HG03095 (cell line): ENCODE measurements at regions not wholly inside any gene's neighbourhood (a gene's known extent, or its start where the extent isn't known, plus 50 kb on each side); places are given as distances from the start of the nearest gene placed in this dataset.

Experiments
- ATAC-seq: cut with Tn5 transposase; IDR thresholded peaks from one replicate; pipeline ENCODE4 v1.9.1; 2021; ENCODE audit warnings: moderate library complexity; ENCODE audit not compliant: unreplicated experiment

DNA sequence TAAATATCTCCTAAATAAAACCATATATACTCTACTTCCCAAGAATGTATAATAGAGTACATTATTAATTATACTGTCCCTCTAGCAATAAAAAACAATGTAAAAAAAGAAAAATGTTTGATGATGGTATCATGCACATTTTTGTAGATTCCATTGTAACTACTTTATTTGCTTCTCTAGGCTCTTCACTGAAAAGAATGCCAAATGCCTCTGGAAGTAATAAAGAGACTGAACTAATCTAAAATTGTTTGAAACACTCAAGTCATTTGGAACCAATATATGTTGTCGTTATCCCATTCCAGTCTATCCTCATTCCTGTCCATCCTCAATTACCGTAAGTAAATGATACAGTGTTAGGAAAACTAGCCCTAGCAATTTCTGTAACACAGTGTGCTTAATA is 233.6 kb downstream of the C12orf50 start:
- ATAC-seq = no peak

DNA sequence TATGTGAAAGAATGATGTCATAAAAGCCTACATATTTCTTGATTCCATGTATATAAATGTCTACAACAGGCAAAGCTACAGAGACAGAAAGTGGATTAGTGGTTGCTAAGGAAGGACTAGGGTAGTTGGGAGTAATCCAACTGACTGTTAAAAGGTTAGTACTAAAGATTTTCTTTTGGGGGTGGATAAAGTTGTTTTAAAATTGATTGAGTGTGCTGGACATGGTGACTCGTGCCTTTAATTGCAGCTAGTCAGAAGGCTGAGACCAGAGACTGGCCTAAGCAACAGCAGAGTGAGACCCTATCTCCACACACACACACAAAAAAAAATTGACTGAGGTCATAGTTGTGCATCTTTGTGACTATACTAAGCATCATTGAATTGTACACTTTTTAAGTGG is 234.3 kb downstream of the C12orf50 start:
- no peak for ATAC-seq

DNA sequence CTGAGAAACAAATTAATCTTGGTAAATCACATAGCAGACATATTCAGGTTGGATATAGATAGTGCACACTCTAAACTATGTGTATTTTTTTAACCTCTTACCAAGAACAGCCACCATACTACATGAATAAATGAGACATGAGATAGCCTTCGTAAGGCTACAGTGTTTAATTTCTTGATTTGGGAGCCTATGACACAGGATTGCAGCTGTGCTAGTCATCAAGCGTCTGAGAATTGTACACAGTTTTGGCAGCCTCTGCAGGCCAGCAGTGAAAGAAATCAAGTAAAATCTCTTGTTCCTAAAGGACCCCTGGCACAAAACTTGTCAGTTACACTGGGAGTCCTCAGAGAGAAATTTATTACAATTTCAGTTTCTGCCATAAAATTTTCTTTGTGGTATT is 236.1 kb downstream of the C12orf50 start:
- no peak for ATAC-seq

DNA sequence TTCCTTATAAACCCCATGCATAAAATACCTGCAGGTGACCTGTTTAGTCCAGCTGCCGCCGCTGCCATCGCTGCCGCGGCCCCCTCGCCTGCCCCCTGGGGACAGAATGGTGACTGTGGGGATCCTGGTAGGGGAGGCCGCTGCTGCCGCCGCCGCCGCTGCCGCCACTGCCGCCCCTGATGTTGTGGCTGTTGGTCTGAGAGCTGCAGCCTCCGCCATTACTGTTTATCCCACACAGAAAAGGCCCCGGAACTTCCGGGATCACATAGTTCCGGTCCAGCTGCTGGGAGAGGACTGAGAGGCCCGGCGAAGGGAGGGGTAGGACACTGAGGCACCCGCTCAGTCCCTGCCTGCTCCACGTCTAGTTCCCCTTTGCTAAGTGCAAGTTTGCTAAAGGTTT is 244.9 kb downstream of the C12orf50 start:
- no peak for ATAC-seq

DNA sequence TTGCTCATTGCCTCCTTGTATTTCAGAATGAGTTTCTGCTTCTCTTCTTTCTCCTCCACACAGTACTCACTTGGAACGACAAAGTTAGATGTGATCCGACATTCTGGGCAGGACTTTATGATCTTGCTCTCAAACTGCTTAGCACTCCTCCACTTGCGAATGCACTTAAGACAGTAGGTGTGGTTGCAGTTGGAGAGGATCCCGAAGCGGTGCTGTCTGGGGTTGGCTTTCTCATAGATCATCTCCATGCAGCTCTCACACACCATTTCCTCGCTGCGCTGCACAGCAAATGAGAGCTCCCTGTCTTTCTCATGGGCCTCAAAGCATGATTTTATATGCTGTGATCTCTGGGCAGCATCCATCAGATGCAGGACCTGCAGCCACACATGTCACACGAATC is 245.7 kb downstream of the C12orf50 start:
- no peak for ATAC-seq

DNA sequence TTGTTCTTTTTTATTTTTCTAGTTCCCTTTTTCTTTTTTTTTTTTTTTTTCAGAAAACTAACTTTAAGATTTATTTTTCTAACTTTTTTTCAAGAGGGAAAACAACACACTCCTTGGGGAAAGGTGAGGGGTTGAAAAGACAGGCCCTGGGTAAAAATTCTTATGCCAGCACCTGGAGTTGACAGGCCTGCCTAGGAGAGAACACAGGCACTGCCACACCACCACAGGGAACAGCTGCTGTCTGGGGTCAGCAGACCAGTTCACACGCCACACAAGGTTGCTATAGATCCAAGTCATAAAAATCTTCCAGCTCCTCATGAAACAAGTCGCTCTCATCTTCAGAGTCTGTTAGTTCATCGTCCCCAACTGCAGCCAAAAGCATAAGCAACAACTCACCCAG is 246.4 kb downstream of the C12orf50 start:
- ATAC-seq = no peak

DNA sequence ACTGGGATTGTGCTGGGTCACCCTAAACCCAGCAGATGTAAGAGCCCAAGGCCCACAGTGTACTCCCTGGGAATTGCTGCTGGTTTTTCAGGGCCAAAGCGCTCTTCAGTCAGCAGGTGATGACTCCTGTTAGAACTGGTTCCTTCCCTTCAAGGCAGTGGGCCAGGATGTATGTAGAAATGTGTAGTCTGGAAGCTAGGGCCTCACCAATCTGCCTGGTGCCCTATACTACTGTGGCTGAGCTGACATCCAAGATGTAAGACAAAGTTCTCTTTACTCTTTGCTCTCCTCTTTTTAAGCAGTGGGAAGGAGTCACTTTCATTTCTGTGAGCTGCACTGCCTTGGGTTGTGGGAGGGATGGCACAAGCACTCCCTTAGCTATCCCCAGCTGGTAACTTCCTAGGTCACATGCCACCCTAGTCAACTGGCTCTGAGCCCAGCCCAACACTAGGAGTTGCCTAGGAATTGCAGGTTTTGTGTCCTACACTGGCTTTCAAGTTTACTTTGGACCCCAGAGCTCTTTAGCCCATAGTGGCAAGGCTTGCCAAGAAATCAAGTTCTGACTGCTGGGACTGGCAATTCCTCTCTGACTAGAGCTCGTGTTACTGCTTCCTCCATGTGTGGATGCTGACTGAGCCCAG is 249.2 kb downstream of the C12orf50 start:
- no peak for ATAC-seq

DNA sequence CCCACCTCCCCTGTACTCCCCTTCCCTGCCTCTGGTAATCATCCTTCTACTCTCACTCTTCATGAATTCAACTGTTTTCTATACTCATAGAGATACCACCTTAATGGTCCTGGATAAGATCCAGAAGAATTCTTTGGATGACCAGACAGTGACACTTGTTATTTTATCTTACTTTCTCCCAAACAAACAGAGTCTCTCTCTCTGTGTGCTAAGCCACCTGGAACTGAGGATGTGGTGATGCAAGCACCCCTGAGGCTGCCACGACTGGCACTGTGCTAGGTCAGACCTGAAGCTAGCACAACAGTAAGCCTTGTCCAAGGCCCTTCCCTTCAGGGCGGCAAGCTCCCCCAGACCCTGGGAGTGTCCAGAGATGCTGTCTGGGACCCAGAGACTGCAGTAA is 250.2 kb downstream of the C12orf50 start:
- no peak for ATAC-seq

DNA sequence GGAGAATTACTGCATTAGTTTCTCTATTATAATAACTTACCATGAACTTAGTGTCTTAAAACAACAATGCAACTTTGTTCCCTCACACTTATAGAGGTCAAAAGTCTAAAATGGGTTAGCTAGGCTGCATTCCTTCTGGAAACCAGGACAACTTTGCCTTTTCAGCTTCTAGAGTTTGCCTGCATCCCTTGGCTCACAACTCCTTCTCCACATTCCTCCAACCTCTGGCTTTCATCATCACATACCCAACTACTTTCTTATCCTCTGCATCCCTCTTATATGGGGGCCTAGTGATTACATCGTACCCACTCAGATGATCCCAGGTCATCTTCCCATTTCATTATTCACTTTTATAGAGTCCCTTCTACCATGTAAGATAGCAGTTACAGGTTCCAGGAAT is 251.1 kb downstream of the C12orf50 start:
- no peak for ATAC-seq

DNA sequence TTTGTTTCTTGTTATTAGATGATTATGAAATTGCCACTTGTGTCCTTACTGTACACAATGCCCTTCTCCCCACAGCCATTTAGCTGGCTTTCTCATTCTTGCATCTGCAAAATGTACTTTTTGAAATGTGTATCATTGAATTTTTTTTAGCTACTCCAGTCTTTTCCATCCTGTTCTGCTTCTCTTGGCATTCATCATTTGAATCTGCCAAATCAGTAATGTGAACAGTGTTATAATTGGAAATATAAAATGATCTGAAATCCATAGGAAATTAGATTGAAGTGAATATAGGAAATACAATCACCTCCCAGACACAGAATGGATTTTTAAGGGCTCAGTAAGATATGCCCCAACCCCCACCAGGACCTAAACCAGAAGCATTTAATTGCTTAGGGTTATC is 253.4 kb downstream of the C12orf50 start:
- no peak for ATAC-seq

DNA sequence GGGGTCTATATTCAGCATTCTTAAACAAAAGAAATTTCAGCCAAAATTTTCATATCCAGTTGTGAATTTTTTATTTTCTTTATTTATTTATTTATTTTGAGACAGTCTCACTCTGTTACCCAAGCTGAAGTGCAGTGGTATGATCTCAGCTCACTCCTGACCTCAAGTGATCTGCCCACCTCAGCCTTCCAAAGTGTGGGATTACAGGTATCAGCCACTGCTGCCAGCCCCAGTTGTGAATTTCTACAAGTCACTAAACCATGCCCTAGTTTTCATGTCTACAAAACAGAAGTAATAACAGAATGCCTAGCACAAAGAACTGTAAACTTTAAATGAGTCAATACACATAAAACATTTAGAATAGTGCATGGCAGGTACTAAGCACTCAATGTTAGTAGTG is 254.2 kb downstream of the C12orf50 start:
- no peak for ATAC-seq

DNA sequence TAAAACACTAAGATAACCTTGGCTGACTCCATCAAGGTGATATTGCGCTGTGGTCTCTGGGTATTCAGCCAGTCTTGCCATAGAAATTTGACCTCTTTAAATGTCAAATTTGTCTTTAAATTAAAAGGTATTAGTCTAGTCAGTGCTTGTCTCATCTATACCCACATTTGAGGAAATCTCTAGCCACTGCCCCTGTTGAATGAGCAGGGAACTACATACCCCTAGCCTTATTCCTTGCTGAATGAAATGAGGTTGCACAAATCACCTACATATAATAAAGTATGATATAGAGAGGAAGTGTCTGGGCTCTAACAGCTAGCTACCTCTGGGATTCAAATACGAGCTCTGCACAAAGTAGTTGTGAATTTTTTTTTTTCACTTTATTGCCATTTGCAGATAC is 256.8 kb downstream of the C12orf50 start:
- no peak for ATAC-seq

DNA sequence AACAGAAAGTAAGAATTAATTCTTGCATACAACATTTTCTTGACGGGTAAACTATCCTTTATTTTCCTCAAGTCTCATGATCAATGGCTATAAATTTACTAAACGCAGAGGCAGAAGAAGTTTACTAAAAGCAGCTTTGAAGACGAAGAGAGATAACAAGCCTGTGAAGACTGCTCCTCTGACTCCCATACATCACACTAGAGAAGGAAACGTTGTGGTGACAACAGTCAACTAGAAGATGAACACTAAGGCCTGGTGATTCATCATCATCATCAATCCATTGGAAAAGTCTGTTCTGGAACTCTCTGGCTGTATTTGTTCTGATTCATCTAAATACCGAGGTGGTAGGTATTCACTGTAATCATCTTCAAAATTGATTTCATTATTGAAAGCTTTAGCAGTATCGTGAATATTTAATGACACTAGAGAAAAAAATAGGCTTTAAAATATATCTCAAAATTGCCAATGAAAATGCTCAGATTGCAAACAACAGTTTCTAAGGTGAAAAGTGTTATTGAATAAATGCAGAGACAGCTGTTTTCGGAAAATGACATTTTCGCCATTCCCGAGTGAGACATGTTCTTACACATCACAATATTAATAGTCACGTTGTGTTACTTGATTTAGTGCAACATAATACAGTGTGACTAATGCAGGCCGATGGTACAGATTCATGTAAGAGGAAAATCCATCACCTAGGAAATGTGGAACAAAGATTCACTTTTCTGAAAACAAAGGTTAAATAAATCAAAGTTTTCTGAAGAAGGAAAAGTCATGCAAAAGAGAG is 260.5 kb downstream of the C12orf50 start:
- no peak for ATAC-seq

DNA sequence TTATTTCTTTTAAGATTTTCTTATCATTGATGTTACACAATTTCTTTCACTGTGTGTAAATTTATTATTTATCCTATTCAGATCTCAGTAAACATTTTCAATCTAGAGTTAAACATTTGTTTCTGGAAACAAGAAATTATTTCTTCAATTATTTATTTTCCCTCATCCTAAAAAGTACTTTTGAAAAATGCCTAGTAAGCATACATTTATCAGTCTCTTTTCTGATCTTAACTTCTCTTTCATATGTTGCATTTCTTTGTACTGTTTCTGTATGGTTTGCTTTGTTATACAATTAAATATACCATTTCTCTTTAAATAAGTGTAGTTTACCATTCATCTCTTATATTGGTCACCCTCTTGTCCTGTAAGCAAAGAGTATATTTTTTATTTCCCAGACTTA is 263.2 kb downstream of the C12orf50 start:
- no peak for ATAC-seq

DNA sequence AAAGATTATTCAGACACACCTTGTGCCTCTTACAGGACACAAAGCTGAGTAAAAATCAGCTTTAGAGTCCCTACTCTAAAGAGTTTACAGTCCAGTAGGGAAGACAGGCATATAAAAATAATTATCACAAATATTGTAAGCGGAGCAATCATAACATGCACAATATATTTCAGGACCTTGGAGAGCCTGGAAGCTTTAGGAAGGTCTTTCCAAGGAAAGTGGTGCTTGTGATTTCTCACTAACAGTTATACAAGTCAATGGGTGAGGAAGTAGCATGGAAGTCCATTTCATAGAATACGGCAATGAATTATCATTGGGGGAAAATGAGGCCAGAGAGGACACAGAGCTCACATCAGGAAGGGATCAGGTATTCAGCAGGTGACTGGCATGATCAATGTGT is 268.3 kb downstream of the C12orf50 start:
- ATAC-seq = no peak

DNA sequence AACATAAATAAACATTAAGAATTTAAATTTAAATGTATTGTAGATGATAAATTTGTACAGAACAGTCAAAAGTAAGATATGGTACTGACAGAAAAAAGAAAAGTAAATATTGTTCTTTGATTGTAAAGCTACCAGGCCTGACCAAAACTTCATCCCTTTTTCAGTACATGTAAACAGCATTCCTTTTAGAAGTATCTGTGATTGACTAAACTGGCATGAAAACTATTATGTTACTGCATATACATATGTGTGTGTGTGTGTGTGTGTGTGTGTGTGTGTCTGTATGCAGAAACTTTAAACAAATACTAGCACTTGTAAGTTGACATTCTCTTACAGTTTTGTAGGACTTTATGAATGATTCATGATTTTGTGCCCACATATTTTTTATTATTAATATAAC is 270.9 kb downstream of the C12orf50 start:
- ATAC-seq = no peak

DNA sequence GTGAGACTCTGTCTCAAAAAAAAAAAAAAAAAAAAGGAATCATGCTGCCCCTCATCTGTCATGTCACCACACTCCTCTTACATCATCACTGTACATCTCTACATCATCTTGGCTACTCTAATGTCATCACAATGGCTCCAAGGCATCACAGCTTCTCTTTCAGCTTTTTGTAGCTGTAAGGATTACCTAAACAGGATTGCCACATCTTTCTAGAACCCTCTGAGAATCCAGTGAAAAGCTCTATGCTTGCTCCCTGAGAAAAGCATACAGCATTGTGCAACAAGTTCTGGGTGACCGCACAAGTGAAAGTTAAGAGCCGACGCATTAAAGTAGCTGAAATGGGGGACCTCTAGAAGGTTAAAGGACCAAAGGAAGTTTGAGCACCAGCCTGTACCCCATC is 272.5 kb downstream of the C12orf50 start:
- ATAC-seq = no peak

DNA sequence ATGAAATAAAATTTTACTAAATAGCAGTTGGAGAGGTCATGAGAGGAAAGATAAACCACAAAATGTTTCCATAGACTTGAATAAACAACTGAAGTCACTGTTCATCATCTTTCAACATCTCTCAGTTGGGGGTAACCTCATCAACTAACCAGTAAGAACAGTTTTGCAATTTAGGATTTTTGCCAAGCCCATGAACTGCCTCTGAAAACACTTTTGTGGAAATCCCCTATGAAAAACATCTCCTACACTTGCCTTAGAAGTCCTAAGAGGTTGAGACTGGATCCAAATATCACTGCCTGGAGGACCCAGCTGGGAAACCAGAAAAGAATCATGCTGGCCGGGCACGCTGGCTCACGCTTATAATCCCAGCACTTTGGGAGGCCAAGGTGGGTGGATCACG is 273.1 kb downstream of the C12orf50 start:
- no peak for ATAC-seq

DNA sequence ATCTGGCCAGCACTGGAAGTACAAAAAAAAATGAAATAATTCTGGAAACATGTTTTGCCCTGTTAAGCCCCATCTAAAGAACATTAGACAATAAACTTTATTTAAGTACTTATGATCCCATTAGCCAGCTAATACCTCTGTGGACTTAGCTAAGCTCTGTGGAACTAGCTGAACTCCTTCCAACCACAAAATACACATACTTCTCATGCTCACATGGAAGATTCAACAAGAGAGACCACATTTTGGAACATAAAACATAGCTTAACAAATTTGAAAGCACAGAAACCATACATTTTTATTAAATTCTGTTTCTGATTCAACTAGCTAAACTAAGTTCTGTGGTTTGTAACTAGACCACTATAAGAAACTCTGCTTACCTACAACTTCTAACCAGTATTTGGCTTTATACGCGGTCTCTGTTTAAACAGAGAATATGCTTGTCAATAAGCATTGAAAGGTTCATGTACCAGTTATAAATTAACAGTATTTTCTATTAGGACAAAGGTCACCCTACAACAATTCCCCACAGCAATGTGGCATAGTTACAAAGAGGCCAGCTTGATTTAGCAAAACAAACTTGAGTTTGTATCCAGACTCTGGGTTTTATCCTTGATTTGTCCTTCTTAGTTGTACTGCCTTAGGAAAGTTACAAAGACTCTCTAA is 300.1 kb downstream of the C12orf50 start:
- ATAC-seq = no peak

DNA sequence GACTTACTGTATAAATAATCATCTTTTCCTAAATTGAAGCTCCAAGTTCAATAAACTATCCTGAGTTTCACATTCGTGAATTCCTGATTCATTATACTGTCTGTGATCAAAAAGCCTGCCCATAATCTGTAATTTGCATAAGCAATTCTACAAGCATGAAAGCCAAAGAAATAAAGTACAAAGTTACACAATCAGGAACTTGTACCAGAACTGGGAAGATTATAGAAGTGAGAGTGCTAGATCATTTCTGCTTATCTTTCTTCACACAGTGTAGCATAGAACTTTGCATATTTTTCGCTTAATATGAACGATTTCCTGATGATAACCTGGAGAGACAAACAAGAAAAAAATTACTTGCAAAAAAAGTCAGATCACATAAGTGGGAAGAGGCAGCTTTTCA is 308.2 kb downstream of the C12orf50 start:
- no peak for ATAC-seq

DNA sequence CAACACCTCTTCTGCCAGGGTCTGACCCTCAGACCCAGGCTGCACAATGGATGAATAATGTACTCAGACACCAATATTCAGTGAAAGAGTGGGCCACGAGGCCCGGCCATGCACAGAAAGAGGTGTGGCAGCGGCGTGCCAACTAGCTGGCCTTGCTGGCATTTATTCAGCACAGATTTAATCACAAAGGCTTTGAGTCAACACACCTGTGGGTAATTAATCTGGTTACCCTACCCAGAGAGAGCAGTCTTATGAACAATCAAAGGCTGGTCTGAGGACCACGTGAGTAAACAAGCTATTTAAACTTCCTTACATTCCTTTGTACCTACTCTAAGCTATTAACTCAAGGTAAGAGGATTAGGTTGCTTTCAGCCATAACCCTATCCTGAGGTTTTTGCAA is 324.8 kb downstream of the C12orf50 start:
- ATAC-seq = no peak

DNA sequence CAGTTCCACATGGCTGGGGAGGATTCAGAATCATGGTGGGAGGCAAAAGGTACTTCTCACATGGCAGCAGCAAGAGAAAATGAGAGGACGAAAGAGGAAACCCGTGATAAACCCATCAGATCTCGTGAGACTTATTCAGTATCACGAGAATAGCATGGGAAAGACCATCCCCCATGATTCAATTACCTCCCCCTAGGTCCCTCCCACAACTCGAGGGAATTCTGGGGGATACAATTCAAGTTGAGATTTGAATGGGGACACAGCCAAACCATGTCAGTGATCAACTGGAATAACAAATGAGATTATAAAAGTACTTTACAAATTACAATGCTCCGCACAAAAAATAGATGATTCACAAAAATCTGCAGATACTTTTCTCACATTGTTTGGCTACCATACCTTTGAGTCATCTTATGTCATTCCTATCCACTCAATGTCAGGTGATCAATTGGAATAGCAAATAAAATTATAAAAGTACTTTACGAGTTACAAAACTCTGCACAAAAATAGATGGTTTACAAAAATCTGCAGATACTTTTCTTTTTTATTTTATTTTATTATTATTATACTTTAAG is 338.9 kb downstream of the C12orf50 start:
- ATAC-seq = no peak
